GM21390 (cell line): ENCODE measurements at regions not wholly inside any gene's neighbourhood (a gene's known extent, or its start where the extent isn't known, plus 50 kb on each side); places are given as distances from the start of the nearest gene placed in this dataset.

Source experiments
- ATAC-seq: cut with Tn5 transposase; IDR thresholded peaks from one replicate; pipeline ENCODE4 v1.9.1; 2021; ENCODE audit not compliant: unreplicated experiment

- ATAC-seq: no peak
Observed at GRCh38 chr9:91090130-91090410, 271.6 kb downstream of the AUH start.

- ATAC-seq: no peak
Observed at GRCh38 chr9:91092214-91092613, 269.5 kb downstream of the AUH start.

GRCh38 chr9:91094324-91095088 is 267.2 kb downstream of the AUH start:
- ATAC-seq: no peak

- ATAC-seq: no peak
Observed at GRCh38 chr9:91098203-91098850, 263.4 kb downstream of the AUH start.

- no peak for ATAC-seq
Observed at GRCh38 chr9:91099436-91099835, 262.3 kb downstream of the AUH start.

GRCh38 chr9:91100878-91101450 is 260.8 kb downstream of the AUH start:
- ATAC-seq: no peak

GRCh38 chr9:91101611-91102168 is 260.0 kb downstream of the AUH start:
- ATAC-seq: no peak

- no peak for ATAC-seq
Observed at GRCh38 chr9:91102269-91102668, 259.4 kb downstream of the AUH start.

GRCh38 chr9:91103931-91104330 is 257.8 kb downstream of the AUH start:
- ATAC-seq: no peak

GRCh38 chr9:91106415-91107081 is 255.2 kb downstream of the AUH start:
- no peak for ATAC-seq

- ATAC-seq: no peak
Observed at GRCh38 chr9:91111226-91111625, 250.5 kb downstream of the AUH start.

GRCh38 chr9:91111876-91112275 is 249.8 kb downstream of the AUH start:
- ATAC-seq: no peak

GRCh38 chr9:91113016-91113415 is 248.7 kb downstream of the AUH start:
- no peak for ATAC-seq

GRCh38 chr9:91114450-91114849 is 247.3 kb downstream of the AUH start:
- ATAC-seq: no peak

- no peak for ATAC-seq
Observed at GRCh38 chr9:91116211-91116610, 245.5 kb downstream of the AUH start.

GRCh38 chr9:91116711-91117110 is 245.0 kb downstream of the AUH start:
- ATAC-seq: no peak

- no peak for ATAC-seq
Observed at GRCh38 chr9:91117474-91117891, 244.2 kb downstream of the AUH start.

GRCh38 chr9:91117959-91118703 is 243.6 kb downstream of the AUH start:
- no peak for ATAC-seq

- ATAC-seq: no peak
Observed at GRCh38 chr9:91118704-91119025, 243.1 kb downstream of the AUH start.

GRCh38 chr9:91119142-91119541 is 242.6 kb downstream of the AUH start:
- ATAC-seq: no peak

GRCh38 chr9:91119679-91120078 is 242.0 kb downstream of the AUH start:
- ATAC-seq: no peak
